NCI-H2107 treated with DMSO at 0.1 percent for 48 hours (cell line): ENCODE measurements at regions not wholly inside any gene's neighbourhood (a gene's known extent, or its start where the extent isn't known, plus 50 kb on each side); places are given as distances from the start of the nearest gene placed in this dataset.

Experiments used
- DNase-seq: peaks from one replicate; lab custom pipeline; 2025; ENCODE audit not compliant: unreplicated experiment; lab: John Stamatoyannopoulos, UW

DNA sequence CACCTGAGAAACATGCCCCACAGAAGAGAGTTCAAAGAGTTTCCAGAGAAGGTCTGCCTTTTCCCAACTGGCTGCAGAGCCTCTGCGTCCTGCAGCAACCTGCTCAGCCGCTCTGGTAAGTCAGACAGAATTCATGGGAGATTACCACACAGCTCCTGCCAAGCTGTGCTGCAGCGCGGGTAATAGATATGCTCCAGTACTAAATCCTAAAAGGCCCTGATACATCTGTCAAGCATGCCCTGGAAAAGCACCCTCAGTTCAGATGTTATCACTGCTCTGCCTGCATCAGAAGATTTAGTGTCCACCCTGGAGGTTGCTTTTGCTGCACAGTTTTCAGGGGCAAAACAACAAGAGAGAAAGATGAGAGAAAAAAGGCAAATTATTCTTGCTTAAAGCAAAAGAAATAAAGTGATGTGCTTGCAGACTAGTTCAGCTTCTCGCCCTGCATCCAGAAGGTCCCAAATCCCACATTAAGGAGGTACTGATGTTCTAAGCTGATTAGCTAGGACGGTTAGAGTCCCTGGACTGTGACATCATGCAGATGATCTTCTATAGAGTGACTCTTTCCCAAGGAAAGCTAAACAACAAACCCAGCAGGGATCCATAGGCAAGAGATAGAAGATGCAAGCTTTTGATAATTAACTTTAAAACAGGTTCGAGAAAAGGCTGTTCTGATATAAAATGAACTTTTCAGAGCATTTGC lies 488.6 kb downstream of the BCL11A start:
- no peak for DNase-seq

DNA sequence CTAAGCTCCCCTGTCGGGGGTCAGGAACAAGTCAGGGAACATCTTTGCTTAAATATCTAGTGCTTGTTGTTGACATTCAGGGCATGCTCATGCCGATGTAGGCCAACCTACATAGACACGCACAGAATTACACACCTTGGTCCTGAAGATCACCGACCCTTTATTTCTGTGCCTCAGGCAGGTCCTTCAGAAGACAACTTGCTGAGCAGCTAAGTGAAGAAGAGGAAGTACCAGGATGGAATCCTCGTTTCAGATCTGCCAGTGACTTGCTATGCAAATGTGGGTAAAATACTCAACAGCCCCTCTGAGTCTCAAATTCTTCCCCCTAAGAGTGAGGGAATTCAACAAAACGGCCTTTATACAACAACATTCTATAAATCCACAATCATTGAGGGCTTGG lies 494.7 kb downstream of the BCL11A start:
- DNase-seq = no peak

DNA sequence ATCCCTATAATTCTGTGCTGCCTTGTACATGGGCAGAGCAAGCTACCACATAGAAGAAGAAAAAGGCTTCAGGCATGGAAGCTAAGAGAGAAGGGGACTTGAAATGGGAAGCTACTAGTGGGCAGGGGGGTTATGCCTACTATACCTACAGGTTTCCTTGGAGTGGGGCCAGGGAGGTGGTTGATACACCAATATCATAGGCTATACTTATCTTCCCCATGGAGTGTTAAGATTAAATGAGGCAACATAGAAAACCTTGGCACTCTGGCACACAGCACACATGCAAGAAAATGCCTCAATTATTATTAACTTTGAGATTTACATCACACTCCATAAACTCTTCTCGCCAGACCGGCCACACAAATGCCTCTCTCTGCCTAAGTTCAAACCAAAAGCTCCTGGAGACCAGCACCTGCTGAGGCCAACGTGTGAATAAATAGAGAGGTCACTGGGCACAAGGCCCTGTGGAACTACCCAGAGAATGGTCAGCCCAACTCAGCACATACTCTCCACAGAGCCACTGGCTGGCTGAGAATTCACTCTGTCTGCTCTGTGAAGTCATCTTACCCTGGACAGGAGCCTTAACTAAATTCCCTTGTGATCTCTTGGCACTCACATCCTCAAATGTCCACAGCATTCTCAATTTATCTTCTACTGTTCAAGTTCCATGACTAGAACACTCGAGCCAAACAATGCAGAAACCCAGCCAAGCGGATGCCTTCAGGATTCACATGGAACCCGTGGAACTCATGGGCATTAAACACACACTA lies 498.7 kb downstream of the BCL11A start:
- DNase-seq = no peak

DNA sequence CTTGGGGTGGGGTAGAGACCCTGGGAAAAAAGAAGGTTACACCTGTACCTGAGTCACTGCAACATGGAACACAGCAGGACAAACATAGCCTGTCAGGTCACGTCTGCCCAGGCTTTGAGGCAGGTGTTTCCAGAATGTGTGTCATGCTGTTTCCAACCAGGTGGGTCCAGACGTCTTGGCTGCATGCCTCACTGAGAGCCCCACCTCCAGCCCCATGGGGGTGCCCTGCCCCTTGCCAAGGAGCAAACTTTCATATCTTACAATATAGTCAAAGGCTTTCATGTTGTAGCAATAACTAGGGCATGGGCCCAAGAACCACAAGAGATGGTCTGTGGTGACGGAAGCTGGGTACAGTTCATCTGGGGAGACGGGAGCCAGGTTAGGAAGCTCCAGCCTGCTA lies 499.7 kb downstream of the BCL11A start:
- no peak for DNase-seq

DNA sequence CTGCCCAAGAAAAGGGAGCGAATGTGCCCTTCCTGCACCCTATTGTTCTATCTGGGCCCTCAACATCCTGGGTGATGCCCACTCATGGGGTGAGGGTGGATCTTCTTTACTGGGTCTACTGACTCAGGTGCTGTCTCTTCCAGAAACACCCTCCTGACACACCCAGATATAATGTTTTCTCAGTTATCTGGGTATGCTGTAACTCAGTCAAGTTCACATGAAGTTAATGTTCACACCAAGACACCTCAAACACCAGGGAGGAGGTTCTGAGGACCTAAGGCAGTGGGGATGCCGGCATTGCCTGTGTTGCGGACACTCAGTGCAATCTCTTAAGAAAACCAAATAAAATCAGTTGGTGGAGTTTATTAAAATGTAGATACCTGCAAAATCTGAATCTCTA lies 500.9 kb downstream of the BCL11A start:
- no peak for DNase-seq

DNA sequence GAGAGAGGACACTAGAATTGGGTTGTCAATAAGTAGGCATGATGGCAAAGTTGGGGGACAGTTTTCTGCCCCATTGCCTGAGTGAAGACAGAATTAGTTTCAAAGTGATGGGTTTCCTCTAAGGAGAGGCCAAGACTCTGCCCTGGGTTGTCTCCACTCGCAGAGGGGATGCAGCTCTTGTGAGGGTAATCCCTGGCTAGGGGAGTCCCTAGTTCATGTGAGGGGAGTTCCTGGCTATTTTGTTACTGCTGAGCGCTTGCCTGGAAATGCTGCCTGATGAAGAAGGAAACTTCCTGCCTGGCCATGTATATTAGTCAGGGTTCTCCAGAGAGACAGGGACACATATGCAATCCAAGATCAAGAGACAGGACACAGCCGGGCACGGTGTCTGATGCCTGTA lies 501.5 kb downstream of the BCL11A start:
- no peak for DNase-seq

DNA sequence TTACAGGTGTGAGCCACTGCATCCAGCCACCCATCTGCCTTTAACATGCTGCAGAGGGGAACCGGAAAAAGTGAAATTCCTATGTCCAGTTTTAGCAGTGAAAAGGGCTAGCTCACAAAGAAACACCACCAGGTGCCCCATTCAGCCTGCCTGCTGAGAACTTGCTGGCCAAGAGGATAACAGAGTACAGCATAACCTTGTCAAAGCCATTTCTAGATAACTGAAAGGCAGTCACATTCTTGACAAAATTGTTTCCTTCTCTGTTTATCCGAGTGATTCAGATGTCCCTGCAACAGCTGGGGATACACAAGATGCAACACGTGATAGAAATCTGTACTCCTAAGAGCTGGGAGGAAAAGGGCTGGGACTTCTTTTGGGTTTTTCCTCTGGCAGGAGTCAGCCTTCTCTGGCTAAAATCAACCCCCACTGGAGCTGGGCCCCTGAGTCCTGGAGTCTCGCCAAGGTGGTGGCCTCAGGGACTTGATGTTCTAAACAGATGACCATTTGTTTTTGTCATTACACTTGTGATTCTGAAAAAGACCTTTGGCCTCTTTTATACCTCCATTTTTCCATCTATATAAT lies 505.4 kb downstream of the BCL11A start:
- DNase-seq = no peak

DNA sequence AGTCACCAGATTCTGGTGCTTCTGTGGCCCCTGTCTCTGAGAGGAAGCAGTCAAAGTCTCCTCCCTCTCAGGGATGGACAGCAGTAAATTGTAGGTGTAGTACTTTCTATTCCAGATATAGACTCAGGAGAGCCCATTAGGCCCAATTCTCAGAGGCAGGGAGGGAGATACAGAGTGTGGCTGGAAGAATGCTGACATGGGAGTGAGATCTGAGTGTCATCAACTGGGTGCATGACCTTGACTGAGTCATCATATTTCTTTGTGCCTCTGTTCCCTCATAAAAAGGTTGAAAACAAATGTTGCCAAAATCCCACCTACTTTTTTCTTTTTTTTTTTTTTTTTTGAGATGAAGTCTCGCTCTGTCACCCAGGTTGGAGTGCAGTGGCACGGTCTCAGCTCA lies 506.1 kb downstream of the BCL11A start:
- no peak for DNase-seq

DNA sequence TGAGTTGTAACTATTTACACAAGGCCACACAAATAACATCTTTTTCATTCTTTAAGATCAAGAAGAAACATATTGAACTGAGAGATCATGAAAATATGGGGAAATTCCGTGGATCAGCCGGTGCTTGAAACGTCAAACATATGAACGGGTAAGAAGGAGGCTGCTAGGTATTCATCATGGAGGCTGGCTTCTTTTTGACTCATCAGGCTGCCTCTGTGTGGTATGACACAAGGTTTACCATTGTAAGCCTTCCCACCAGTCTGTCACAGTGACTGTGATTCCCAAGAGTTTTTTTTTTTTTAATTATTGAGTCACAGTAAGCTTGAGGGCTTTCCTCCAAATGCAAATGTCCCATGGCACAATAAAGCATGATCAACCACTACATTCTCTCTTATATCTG lies 506.9 kb downstream of the BCL11A start:
- no peak for DNase-seq

DNA sequence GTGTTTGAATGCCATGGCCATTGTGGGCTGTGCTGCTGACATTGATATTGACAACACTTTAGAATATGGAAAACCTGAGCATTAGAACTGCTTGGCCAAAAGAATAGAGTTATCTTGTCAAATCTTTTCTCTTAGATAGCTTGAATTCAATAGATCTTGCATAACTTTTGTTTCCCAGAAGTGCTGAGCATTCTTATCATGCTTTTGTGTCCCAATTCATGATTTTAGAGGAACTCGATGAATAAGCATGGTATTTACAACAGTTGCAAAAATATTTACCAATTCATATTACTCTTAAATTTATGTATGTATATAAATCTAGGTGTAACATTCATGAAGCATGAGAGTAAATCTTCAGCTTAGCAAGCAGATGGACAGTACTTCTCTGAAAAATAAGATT lies 508.0 kb downstream of the BCL11A start:
- no peak for DNase-seq

DNA sequence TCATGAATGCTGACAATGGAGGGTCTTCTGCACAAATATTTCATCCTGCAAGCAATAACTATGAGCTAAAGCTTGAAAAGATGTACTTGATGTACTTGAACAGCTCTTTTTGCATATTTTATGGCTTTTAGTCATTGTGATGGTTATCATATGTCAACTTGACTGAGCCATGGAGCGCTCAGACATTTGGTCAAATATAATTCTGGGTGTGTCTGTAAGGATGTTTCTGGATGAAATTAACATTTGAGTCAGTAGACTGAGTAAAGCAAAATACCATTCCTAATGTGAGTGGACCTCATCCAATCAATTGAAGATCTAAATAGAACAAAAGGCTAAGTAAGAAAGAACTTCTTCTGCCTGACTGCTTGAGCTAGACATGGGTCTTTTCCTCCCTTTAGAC lies 509.0 kb downstream of the BCL11A start:
- no peak for DNase-seq

DNA sequence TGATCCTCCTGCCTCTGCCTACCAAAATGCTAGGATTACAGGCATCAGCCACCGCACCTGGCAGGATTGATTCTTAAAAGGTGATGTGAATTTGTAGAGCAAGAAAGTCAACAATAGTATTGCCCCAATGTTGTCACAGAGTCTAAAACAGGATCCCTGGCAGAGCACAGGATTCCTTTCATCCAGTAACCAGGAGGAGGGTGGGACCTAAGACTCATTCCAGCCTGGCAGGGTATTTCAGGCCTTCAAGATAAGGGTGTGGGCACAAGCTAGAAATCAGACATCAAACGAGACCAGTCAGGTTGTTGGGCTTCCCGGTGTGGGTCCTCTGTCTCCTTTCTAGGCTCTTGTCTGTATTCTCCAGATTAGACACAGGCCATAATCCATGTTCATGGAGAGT lies 511.4 kb downstream of the BCL11A start:
- DNase-seq = no peak

DNA sequence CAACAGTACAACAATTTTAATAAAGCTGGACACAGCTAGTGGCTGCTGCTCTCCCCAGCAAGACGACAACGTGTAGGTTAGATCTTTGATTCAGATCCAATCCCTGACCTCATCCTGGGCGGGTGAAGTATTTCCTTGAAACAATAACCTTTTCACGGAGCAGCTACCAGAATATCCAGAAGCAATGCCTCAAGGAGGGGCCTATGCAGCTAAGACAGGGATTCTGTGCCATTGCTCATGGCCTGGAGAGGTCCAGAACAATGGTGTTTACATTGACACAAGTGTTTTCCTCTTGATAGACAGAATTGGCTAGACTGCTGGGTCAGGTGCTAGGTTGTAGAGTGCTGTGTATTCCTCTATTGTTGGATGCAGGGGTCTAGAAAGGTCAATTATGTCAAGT lies 520.1 kb downstream of the BCL11A start:
- DNase-seq = no peak

DNA sequence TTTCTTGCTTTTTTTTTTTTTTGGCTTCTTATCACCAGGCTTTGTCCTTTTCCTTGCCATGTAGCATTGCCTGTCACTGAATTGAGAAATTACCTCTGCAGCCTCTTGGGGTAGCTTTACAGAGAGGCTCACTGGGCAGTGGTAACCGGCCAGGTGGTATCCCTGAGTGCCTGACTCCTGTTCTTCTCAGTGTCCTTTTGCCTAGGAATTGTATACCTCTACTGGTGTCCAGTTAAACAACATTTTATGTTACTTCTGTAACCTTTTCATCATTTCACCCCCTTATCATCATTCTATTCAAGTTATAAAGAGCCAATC lies 523.9 kb downstream of the BCL11A start:
- no peak for DNase-seq

DNA sequence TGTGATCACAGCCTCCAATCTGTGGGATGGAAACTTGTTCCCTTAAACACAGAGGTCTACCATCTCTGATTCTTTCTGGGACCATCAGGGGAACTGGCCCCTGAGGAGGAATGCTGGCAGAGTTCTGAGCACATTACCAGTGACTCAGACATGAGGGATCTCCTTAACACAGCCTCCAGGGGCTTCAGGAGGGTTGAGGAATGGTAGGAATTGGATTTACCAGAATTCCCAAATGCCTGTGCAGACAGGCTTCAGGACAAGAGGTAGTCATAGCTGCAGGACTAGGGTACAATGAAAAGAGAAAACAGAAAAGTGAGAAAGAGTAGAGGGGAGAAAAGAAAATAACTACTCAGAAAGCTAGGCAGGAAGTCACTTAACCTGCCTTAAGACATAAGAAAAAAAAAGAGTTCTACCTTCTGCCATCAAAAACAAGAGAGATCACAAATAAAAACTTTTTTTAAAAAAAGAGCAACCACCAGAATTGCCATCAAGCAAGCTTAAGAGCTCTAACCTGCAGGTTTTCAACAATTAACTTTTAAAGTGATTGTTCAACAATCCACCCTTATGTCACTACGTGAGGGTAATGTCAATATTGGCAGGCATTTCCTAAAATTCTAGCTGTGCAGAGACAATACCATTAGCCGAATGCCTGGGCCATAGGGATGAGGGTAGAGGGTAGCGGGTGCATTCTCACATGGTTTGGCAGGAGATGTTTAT lies 524.4 kb downstream of the BCL11A start:
- DNase-seq = no peak

DNA sequence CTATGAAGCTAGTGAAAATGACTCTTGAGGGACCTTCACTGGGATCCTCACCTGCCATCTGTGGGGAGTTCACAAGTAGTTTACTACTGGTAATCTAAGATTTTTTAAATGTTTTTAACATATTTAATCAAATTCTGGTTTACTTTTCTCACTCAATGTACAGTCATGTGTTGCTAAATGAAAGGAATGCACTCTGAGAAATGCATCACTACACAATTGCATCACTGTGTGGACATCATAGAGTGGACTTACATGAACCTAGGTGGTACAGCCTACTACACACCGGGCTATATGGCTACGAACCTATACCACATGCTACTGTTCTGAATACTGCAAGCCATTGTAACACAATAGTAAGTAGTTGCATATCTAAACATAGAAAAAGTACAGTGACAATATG lies 528.0 kb downstream of the BCL11A start:
- no peak for DNase-seq

DNA sequence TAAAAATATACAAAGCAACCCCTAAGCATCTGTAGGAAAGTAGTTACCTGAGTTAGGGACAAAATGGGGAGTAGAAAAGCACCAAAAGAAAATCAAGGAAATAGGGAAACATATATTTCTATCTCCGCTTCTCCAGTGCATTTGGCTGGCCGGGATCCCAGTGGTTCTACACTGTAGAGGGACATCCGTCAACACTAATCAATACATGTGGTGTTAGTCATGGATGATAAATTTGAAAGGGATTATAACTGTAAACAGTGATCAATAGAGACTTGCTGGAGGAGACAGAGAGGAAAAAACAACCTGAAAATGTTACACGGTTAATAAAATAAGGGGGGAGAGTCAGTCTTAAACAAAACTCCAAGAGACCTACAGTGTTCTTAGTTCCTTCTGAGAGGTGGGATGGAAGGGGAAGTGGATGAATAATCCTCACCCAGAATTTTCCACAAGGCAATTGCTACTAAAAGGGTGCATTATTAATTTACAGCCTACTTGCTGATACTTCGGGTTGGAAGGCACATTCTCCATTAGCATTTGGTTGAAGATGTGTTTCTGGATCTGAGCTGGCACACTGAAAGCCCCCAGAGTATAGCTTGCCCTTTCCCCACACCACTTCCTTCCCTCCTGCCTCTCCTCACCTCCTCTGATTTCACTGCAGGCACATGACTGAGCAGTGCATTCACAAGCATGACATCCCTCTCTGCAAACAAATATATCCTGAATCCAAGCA lies 530.0 kb downstream of the BCL11A start:
- DNase-seq = no peak

DNA sequence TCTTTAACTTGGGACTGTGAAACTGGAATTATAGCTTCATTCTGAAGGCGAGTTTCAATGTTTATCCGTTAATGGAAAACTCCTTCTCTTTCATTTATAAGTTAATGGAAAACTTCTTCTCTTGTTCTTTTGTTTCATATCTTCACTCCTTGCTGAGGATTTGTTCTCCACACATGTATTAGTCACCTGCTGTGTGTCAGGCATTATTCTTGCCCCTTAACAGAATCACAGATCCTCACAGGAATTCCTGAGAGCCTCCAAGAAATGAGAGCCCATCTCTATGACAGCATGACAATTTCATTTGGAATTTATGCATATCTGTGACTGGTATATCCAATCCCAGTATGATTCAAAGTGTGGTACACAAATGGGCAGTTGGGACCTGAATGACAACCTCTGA lies 545.8 kb downstream of the BCL11A start:
- DNase-seq = no peak

DNA sequence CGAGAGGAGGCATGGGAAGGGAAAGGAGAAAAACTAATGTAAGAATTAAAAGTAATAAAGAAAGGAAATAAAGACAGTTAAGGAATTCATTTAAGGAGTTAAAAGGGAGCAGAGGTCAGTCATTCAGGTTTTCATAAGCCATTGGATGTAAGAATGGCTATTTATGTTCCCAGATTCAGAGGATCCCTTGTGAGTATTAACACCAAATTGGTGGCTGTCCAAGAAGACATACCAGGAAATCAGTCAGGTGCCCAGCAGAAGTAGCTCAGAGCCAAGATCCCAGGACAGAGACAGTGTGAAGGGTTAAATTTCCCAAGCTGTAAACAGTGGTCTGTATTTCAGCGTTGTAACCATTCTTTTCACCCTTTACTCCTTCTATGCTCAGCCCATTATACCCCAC lies 550.4 kb downstream of the BCL11A start:
- no peak for DNase-seq

DNA sequence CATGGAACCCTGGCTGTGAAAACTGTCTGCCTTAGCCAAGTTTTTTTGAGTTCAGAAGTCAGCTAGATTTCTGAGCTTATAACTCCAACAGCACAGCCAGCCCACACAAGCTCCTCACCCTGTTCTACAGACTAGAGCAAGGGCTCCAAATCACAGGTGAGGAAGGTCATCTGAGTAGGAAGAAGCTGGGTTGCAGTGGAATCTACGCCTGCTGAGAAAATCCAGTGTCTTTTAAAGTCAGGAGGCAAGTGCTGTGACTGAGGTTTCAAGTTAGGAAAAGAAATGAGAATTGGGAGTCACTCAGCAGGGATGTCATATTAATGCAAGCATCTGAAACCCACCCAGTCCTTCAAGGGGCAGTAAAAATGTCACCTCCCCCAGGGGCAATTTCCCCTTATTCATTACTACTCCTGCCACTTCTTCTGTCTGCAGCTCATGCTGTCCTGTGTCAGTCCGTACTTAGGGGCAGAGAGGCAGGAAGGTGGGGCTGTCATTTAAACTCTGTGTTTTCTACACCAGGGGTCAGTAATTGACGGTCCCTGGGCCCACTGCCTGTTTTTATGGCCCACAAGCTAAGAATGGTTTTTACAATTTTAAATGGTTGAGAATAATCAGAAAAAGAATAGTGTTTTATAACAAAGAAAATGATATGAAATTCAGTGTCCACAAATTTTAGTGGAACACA lies 551.1 kb downstream of the BCL11A start:
- no peak for DNase-seq

DNA sequence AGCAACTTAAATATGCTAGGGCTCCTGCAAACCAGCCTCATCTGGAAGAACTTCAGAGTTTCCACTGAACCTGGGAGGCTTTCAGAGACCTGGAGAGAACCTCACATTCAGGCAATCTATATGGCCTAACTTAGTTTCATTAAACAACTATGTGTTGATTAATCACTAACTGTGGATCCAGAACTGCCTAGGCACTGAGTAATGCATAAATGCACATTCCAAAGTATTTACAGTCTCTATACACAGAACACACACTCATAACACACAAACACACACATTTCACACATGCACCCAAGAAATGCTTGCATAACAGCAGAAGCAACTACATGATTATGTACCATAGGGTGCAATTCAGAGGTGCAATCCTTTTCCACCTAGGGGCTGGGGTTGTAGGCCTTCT lies 552.8 kb downstream of the BCL11A start:
- no peak for DNase-seq
